RWPE1 (cell line): ENCODE measurements at regions not wholly inside any gene's neighbourhood (a gene's known extent, or its start where the extent isn't known, plus 50 kb on each side); places are given as distances from the start of the nearest gene placed in this dataset.

Source experiments
- CTCF ChIA-PET: fragments of 350-600 bp; sonication (Branson Sonifier 250); formaldehyde crosslinking; extraction: SDS; loops from one replicate; lab custom pipeline; 2021; lab: Yijun Ruan, JAX
- POLR2A ChIA-PET: fragments of 400-600 bp; formaldehyde crosslinking; extraction: SDS; loops from one replicate; lab custom pipeline; 2020; ENCODE audit warnings: antibody characterized with exemption; ENCODE audit not compliant: low non-redundant PET; lab: Yijun Ruan, JAX
- DNase-seq: peaks from one replicate; pipeline ENCODE4 v3.0.0; 2012; ENCODE audit warnings: low spot score
- H3K27ac ChIP-seq: fragments of 450-650 bp; 2 replicates; pipeline ENCODE4 v1.5.1; 2017
- CTCF ChIP-seq: fragments of 450-650 bp; conservative IDR thresholded peaks from 2 replicates; pipeline ENCODE4 v1.5.1; 2017; ENCODE audit warnings: low read depth, mild to moderate bottlenecking

- POLR2A ChIA-PET, result no interaction called here
- no peak for DNase-seq
- CTCF ChIA-PET, result no interaction called here
- H3K27ac ChIP-seq, result no peak overlapping the region
- TF ChIP-seq CTCF, result no peak
Measured at GRCh38 chr6:104126315-104127005, 733.3 kb downstream of the HACE1 start.

GRCh38 chr6:104123227-104123626 is 736.5 kb downstream of the HACE1 start:
- ChIA-PET POLR2A (no interaction called here), CTCF (no interaction called here)
- DNase-seq, result no peak
- no peak overlapping the region for H3K27ac ChIP-seq
- no peak for TF ChIP-seq CTCF

GRCh38 chr6:104118274-104118673 is 741.4 kb downstream of the HACE1 start:
- POLR2A ChIA-PET, result no interaction called here
- CTCF ChIA-PET, result no interaction called here
- no peak for DNase-seq
- H3K27ac ChIP-seq, result no peak overlapping the region
- TF ChIP-seq CTCF, result no peak

- TF ChIP-seq CTCF, result no peak
- ChIA-PET CTCF (no interaction called here), POLR2A (no interaction called here)
- no peak overlapping the region for H3K27ac ChIP-seq
- no peak for DNase-seq
Measured at GRCh38 chr6:104109806-104110205, 749.9 kb downstream of the HACE1 start.

- H3K27ac ChIP-seq, result no peak overlapping the region
- POLR2A ChIA-PET, result no interaction called here
- no peak for DNase-seq
- TF ChIP-seq CTCF, result no peak
- CTCF ChIA-PET, result no interaction called here
Measured at GRCh38 chr6:104108634-104109033, 751.1 kb downstream of the HACE1 start.

GRCh38 chr6:104095661-104096416 is 763.9 kb downstream of the HACE1 start:
- no peak for DNase-seq
- TF ChIP-seq CTCF, result no peak
- no peak overlapping the region for H3K27ac ChIP-seq
- ChIA-PET CTCF (no interaction called here), POLR2A (no interaction called here)
